ENCODE measurements at regions not wholly inside any gene's neighbourhood (a gene's known extent, or its start where the extent isn't known, plus 50 kb on each side); places are given as distances from the start of the nearest gene placed in this dataset.

DNA sequence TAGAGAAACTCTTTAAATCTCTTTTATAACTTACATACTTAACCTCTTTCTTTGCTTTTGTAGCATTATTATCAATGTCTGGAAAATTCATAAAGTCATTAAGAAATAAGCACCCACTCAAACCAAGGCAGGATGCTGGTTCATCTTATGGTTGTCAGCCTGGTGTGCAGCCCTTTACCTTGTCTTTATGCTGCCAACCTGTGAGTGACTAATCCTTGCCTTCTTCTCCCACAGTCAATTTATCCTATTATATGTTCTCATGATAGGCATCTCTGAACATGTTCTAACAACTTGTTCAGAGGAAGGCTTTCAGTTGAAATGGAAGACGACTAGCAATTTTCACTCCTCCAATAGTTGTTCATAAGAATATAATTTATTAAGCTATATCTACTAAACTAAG lies 186.9 kb upstream of the CAND1 start:
- Histone ChIP-seq H3K4me3 (no peak overlapping the region), H3K27ac (no peak overlapping the region), H3K36me3 (no peaks in the 10 kb centered on the region), H3K9me3 (no peaks in the 10 kb centered on the region), H3K27me3 (no peaks in the 10 kb centered on the region), H3K4me1 (no peaks in the 10 kb centered on the region)
- intact Hi-C loops (cut with DNase I; ENCODE audit: low total_unique reads): no loop called here
- no peak for TF ChIP-seq POLR2AphosphoS5 (IDR thresholded peaks at IDR 0.05)
- TF ChIP-seq, protein P1, sequence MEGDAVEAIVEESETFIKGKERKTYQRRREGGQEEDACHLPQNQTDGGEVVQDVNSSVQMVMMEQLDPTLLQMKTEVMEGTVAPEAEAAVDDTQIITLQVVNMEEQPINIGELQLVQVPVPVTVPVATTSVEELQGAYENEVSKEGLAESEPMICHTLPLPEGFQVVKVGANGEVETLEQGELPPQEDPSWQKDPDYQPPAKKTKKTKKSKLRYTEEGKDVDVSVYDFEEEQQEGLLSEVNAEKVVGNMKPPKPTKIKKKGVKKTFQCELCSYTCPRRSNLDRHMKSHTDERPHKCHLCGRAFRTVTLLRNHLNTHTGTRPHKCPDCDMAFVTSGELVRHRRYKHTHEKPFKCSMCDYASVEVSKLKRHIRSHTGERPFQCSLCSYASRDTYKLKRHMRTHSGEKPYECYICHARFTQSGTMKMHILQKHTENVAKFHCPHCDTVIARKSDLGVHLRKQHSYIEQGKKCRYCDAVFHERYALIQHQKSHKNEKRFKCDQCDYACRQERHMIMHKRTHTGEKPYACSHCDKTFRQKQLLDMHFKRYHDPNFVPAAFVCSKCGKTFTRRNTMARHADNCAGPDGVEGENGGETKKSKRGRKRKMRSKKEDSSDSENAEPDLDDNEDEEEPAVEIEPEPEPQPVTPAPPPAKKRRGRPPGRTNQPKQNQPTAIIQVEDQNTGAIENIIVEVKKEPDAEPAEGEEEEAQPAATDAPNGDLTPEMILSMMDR (IDR thresholded peaks at IDR 0.05): no peak
- no peak for TF ChIP-seq POLR2A (IDR thresholded peaks at IDR 0.05)
- no peak for DNase-seq (ENCODE audit: low spot score in 2 of 2)

DNA sequence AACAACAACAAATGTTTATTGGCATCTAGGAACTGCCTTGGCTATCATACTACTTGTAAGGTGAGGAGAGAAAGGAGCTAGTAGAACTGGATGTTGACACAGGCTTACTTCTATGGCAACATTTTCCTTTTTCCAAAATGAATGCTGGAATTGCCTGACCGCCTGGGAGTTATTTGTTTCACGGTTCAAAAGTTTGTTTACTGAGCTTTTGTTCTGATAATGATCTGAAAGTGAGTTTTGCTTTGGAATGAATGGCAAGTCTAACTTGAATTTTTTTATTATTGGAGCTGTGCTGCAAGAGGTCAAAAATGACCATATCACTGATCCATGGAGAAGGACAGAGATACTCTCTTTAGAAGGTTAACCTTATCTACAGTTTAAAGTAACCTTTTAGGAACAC lies 183.5 kb upstream of the CAND1 start:
- H3K27me3 ChIP-seq: no peaks in the 10 kb centered on the region
- no peaks in the 10 kb centered on the region for H3K36me3 ChIP-seq
- no peak overlapping the region for H3K27ac ChIP-seq
- no peaks in the 10 kb centered on the region for H3K9me3 ChIP-seq
- DNase-seq (ENCODE audit: low spot score in 2 of 2): no peak
- TF ChIP-seq POLR2AphosphoS5 (IDR thresholded peaks at IDR 0.05) (no peak), POLR2A (IDR thresholded peaks at IDR 0.05) (no peak)
- TF ChIP-seq, protein P1 (IDR thresholded peaks at IDR 0.05): no peak
- no peak overlapping the region for H3K4me3 ChIP-seq
- intact Hi-C loops (cut with DNase I; ENCODE audit: low total_unique reads): no loop called here
- H3K4me1 ChIP-seq: no peaks in the 10 kb centered on the region

DNA sequence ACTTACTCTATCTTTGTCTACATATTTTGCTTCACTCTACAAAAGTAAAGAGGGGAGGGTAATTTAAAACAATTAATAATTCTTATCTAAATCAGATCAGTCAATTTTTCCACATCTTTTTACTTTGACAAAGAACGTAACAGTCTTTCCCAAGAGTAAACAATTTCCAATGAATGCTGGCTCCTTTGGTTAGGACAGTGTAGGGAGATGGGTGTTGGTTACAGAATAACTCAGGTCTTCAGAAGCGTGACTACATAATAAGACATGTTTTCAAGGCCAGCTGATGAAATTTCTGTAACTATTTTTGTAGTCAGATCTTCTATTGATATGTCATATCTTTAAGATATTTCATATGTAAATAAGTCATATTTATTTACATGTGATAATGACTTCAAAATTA lies 183.0 kb upstream of the CAND1 start:
- no peak overlapping the region for H3K27ac ChIP-seq
- intact Hi-C loops (cut with DNase I; ENCODE audit: low total_unique reads): no loop called here

DNA sequence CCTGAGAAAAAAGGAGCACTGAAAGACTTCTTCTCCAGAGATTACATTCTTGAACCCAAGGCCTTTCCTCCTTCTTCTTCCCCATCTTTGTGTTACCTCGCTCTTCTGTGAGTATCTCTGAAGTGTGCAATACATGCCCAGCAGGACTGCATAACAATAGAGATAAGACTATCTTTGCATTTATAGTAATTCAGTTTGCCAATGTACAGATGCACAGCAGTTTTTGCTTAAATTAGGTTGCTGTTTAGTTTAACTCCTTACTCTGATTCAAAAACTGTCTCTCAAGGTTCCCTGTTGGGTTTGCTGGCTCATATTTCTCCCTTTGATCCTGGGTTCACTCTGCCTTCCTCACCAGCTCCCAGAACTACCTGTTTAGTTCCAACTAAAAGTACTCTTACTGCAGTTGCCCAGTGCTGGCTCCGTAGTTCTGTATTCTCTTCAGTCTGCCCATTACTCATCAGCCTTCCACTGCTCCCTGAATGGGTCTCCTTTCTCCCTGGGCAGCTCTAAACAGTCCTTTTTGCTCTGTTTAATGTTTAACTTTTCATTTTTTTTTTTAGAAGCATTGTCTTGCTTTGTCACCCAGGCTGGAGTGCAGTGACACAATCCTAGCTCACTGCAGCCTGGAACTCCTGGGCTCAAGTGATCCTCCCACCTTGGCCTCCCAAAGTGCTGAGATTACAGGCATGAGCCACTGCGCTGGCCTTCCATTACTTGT lies 180.6 kb upstream of the CAND1 start:
- H3K36me3 ChIP-seq: no peaks in the 10 kb centered on the region
- DNase-seq (ENCODE audit: low spot score in 2 of 2): no peak
- no peaks in the 10 kb centered on the region for H3K27me3 ChIP-seq
- intact Hi-C loops (cut with DNase I; ENCODE audit: low total_unique reads): no loop called here
- H3K4me1 ChIP-seq: no peaks in the 10 kb centered on the region
- TF ChIP-seq, protein P1 (IDR thresholded peaks at IDR 0.05): no peak
- no peak for TF ChIP-seq POLR2AphosphoS5 (IDR thresholded peaks at IDR 0.05)
- H3K9me3 ChIP-seq: no peaks in the 10 kb centered on the region
- no peak overlapping the region for H3K27ac ChIP-seq
- no peak overlapping the region for H3K4me3 ChIP-seq

More for the DNA sequence above, 183.0 kb upstream of the CAND1 start:
- Histone ChIP-seq H3K4me1 (no peaks in the 10 kb centered on the region), H3K4me3 (no peak overlapping the region), H3K36me3 (no peaks in the 10 kb centered on the region), H3K27me3 (no peaks in the 10 kb centered on the region), H3K9me3 (no peaks in the 10 kb centered on the region)
- no peak for DNase-seq (ENCODE audit: low spot score in 2 of 2)
- TF ChIP-seq, protein P1 (IDR thresholded peaks at IDR 0.05): no peak
- TF ChIP-seq POLR2A (IDR thresholded peaks at IDR 0.05): no peak
- TF ChIP-seq POLR2AphosphoS5 (IDR thresholded peaks at IDR 0.05): no peak

DNA sequence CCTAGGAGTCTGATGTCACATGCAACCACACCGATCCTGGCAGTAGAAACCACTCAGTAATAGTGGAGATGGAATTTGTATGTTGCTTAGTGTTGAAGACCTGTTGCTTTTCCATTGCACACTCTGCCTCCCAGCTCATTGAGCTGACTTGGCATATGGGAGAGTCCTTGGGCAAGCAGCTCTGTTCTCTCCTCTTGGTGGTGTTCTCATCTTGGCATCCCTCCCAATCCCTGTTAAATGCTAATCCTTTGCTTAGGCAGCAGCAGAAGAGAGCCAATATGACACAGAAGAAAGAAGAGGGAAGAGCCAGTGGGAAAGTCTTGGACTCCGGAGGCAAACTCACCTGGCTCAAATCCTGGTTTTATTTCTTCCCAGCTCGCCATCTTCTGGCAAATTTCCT lies 178.0 kb upstream of the CAND1 start:
- H3K27ac ChIP-seq: no peak overlapping the region
- no peak overlapping the region for H3K4me3 ChIP-seq
- DNase-seq (ENCODE audit: low spot score in 2 of 2): no peak
- intact Hi-C loops (cut with DNase I; ENCODE audit: low total_unique reads): no loop called here
- no peaks in the 10 kb centered on the region for H3K9me3 ChIP-seq
- TF ChIP-seq POLR2AphosphoS5 (IDR thresholded peaks at IDR 0.05) (no peak), POLR2A (IDR thresholded peaks at IDR 0.05) (no peak)
- TF ChIP-seq, protein P1 (IDR thresholded peaks at IDR 0.05): no peak
- H3K27me3 ChIP-seq: no peaks in the 10 kb centered on the region
- no peaks in the 10 kb centered on the region for H3K4me1 ChIP-seq
- H3K36me3 ChIP-seq: no peaks in the 10 kb centered on the region

All from breast epithelium (tissue), 4 donors.